ENCODE measurements at regions not wholly inside any gene's neighbourhood (a gene's known extent, or its start where the extent isn't known, plus 50 kb on each side); places are given as distances from the start of the nearest gene placed in this dataset.

DNA sequence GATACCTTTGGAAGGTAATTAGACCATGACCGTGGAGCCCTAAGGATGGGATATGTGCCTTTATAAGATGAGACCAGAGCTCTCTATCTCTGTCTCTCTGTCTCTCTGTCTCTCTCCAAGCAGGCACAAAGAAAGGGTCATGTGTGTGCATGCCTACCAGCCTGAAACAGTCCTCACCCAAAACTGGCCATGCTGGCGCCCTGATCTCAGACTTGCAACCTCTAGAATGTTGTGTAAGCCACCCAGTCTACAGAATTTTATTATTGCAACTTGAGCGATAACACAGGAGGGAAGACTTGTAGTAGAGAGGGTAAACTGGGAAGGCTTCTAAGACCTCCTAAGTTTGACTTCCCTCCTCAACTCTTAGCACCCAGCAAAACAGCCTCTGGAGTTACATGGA, 124.1 kb upstream of the SERTAD2 start:
- H3K4me1 ChIP-seq (replicated peaks) = no peaks in the 10 kb centered on the region
- no peak for DNase-seq (ENCODE audit: low spot score)
- no peaks in the 10 kb centered on the region for H3K9me3 ChIP-seq
- 94% methylated on average over 3 of the region's 3 CpGs for WGBS
- intact Hi-C loops (cut with DNase I) = no loop called here
- H3K36me3 ChIP-seq = no peaks in the 10 kb centered on the region
- H3K4me3 ChIP-seq = no peak overlapping the region
- no peaks in the 10 kb centered on the region for H3K27me3 ChIP-seq (replicated peaks; ENCODE audit: insufficient read depth)
- H3K27ac ChIP-seq = no peak overlapping the region
- no peak for TF ChIP-seq POLR2AphosphoS5 (IDR thresholded peaks at IDR 0.05)
- TF ChIP-seq, protein P1, sequence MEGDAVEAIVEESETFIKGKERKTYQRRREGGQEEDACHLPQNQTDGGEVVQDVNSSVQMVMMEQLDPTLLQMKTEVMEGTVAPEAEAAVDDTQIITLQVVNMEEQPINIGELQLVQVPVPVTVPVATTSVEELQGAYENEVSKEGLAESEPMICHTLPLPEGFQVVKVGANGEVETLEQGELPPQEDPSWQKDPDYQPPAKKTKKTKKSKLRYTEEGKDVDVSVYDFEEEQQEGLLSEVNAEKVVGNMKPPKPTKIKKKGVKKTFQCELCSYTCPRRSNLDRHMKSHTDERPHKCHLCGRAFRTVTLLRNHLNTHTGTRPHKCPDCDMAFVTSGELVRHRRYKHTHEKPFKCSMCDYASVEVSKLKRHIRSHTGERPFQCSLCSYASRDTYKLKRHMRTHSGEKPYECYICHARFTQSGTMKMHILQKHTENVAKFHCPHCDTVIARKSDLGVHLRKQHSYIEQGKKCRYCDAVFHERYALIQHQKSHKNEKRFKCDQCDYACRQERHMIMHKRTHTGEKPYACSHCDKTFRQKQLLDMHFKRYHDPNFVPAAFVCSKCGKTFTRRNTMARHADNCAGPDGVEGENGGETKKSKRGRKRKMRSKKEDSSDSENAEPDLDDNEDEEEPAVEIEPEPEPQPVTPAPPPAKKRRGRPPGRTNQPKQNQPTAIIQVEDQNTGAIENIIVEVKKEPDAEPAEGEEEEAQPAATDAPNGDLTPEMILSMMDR (IDR thresholded peaks at IDR 0.05) = no peak
- TF ChIP-seq POLR2A (IDR thresholded peaks at IDR 0.05) = no peak

DNA sequence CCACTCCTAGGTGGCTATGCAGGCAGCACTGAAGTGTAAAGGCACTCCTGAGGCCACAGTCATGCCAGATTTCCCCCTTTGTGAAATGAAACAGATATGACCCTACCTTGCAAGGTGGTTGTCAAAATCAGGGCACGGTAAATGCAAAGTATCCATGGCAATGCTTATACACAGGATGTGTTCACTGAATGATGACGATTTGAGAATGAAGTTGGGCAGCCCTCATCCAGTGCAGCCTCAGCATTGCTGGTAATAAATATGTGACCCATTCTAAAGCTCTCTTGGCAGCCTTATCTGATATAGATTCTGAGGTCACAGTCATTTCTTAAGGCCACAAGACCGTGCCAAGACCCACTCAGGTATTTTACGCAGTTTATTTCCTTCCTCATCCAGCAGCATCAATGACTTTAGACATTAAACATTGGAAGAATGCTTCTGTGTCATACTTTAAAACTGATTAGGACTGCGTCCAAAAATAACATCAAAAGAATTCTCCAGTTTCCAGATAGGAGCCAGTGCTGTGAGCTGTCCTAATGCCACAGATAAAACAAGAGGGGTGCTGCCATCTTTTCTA, 125.5 kb upstream of the SERTAD2 start:
- no peaks in the 10 kb centered on the region for H3K9me3 ChIP-seq
- no peaks in the 10 kb centered on the region for H3K27me3 ChIP-seq (replicated peaks; ENCODE audit: insufficient read depth)
- TF ChIP-seq POLR2AphosphoS5 (IDR thresholded peaks at IDR 0.05) = no peak
- TF ChIP-seq POLR2A (IDR thresholded peaks at IDR 0.05) = no peak
- TF ChIP-seq, protein P1 (IDR thresholded peaks at IDR 0.05) = no peak
- no peak for DNase-seq (ENCODE audit: low spot score)
- H3K4me3 ChIP-seq = no peak overlapping the region
- no peak overlapping the region for H3K27ac ChIP-seq
- no peaks in the 10 kb centered on the region for H3K4me1 ChIP-seq (replicated peaks)
- intact Hi-C loops (cut with DNase I) = no loop called here
- no peaks in the 10 kb centered on the region for H3K36me3 ChIP-seq
- 29% methylated on average over 5 of the region's 5 CpGs for whole genome bisulfite sequencing

DNA sequence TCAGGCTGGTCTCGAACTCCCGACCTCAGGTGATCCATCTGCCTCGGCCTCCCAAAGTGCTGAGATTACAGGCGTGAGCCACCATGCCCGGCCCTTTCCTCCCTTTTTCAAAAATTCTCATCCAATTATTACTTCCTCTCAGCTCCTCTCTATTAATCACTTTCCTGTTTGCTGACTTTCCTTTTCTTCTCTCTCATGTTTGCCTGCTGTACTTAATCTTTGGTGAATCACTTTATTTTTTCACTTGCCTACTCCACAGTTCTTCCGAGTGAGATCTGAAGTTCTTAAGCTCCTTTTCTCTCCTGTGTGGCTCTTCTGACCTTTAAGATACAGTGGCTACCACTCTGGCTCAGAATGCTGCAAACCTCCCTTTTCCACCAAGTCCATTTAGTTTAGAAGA, 126.3 kb upstream of the SERTAD2 start:
- H3K4me3 ChIP-seq = no peak overlapping the region
- H3K36me3 ChIP-seq = no peaks in the 10 kb centered on the region
- TF ChIP-seq, protein P1 (IDR thresholded peaks at IDR 0.05) = no peak
- TF ChIP-seq POLR2AphosphoS5 (IDR thresholded peaks at IDR 0.05) = no peak
- no peak for TF ChIP-seq POLR2A (IDR thresholded peaks at IDR 0.05)
- no peaks in the 10 kb centered on the region for H3K27me3 ChIP-seq (replicated peaks; ENCODE audit: insufficient read depth)
- no peaks in the 10 kb centered on the region for H3K4me1 ChIP-seq (replicated peaks)
- no peaks in the 10 kb centered on the region for H3K9me3 ChIP-seq
- H3K27ac ChIP-seq = no peak overlapping the region
- DNase-seq (ENCODE audit: low spot score) = no peak
- WGBS = 96% methylated on average over 6 of the region's 6 CpGs
- intact Hi-C loops (cut with DNase I) = no loop called here

DNA sequence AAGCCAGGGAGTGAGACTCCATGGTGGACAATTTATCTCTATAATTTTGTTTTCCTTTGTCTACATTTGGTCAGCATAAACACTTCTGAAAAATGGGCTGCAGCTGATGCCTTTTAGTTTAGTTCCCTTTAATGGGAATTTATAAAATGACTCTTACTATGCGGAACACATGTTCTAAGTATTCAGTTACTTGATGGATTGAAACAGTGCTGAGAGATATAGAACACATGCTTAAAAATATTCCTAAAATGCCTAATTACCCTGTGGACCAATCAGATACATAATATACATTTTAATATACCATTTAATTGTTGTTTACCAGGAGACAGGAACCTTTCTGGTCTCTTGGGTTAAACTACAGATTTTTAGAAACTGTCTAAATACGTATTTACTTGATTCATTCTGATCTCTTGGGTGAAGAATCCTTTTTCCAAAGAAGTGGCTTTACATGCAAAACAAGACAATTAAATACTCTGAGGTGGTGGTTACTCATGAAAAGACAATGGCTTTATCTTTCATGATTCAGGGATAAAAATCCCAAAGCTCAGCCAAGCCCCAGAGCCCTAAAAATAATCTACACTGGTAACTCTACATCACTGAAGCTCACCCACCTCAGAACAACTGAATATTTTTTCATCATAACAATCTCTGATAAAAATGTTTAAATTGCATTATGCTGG, 128.1 kb upstream of the SERTAD2 start:
- 97% methylated on average over 2 of the region's 2 CpGs for WGBS
- intact Hi-C loops (cut with DNase I) = no loop called here
- Histone ChIP-seq H3K9me3 (no peaks in the 10 kb centered on the region), H3K27me3 (replicated peaks; ENCODE audit: insufficient read depth) (no peaks in the 10 kb centered on the region), H3K36me3 (no peaks in the 10 kb centered on the region), H3K4me3 (no peak overlapping the region), H3K4me1 (replicated peaks) (no peaks in the 10 kb centered on the region), H3K27ac (no peak overlapping the region)
- DNase-seq (ENCODE audit: low spot score) = no peak
- TF ChIP-seq, protein P1 (IDR thresholded peaks at IDR 0.05) = no peak
- TF ChIP-seq POLR2AphosphoS5 (IDR thresholded peaks at IDR 0.05) = no peak
- no peak for TF ChIP-seq POLR2A (IDR thresholded peaks at IDR 0.05)
